WTC11 (cell line): ENCODE measurements at regions not wholly inside any gene's neighbourhood (a gene's known extent, or its start where the extent isn't known, plus 50 kb on each side); places are given as distances from the start of the nearest gene placed in this dataset.

Source experiments
- ATAC-seq: fragments of 200-7000 bp; cut with Tn5 transposase; 2 replicates; pipeline ENCODE4 v1.10.0; 2021; ENCODE audit warnings: mild to moderate bottlenecking, moderate library complexity
- CTCF ChIA-PET: fragments of 300-600 bp; sonication (Branson Sonifier 250); formaldehyde crosslinking; loops from one replicate; lab custom pipeline; 2021; ENCODE audit warnings: antibody characterized with exemption; lab: Charles Lee
- POLR2A ChIA-PET: fragments of 350-600 bp; sonication (Branson Sonifier 250); formaldehyde crosslinking; loops from one replicate; lab custom pipeline; 2021; ENCODE audit warnings: antibody characterized with exemption; lab: Charles Lee
- DNase-seq: peaks from one replicate; pipeline ENCODE4 v3.0.0; 2021; ENCODE audit warnings: low spot score
- H3K27ac Mint-ChIP-seq: 2 replicates; pipeline ENCODE4 v1.8.0; 2021; ENCODE audit warnings: mixed read lengths
- H3K27me3 Mint-ChIP-seq: 2 replicates; pipeline ENCODE4 v1.8.0; 2021; ENCODE audit warnings: low read depth, mild to moderate bottlenecking, moderate library complexity, mixed read lengths
- H3K36me3 Mint-ChIP-seq: 2 replicates; pipeline ENCODE4 v1.8.0; 2021; ENCODE audit warnings: mixed read lengths
- H3K4me1 Mint-ChIP-seq: 2 replicates; pipeline ENCODE4 v1.8.0; 2022; ENCODE audit warnings: mixed read lengths
- H3K4me3 Mint-ChIP-seq: 2 replicates; pipeline ENCODE4 v1.8.0; 2021; ENCODE audit warnings: mild to moderate bottlenecking, moderate library complexity, mixed read lengths
- H3K9me3 Mint-ChIP-seq: 2 replicates; pipeline ENCODE4 v1.8.0; 2021; ENCODE audit warnings: mixed read lengths
- GRHL2 ChIP-seq: fragments of 250-450 bp; sonication (Bioruptor Pico); IDR thresholded peaks from 2 replicates; pipeline ENCODE4 v1.8.0; 2022; ENCODE audit warnings: mild to moderate bottlenecking, moderate library complexity; ENCODE audit not compliant: insufficient replicate concordance, severe bottlenecking
- MYBL2 ChIP-seq: sonication (generic); formaldehyde crosslinking; IDR thresholded peaks from 2 replicates; pipeline ENCODE4 v1.8.1; 2023; ENCODE audit warnings: mild to moderate bottlenecking, moderate library complexity, missing genetic modification reagents
- NR2C2 ChIP-seq: sonication (generic); formaldehyde crosslinking; IDR thresholded peaks from 2 replicates; pipeline ENCODE4 v1.8.0; 2022; ENCODE audit warnings: mild to moderate bottlenecking, missing genetic modification reagents
- ZNF416 ChIP-seq: fragments of 250-450 bp; sonication (Bioruptor Pico); IDR thresholded peaks from 2 replicates; pipeline ENCODE4 v1.9.0; 2021; ENCODE audit warnings: mild to moderate bottlenecking, inconsistent platforms
- ZNF423 ChIP-seq: fragments of 250-450 bp; sonication (Bioruptor Pico); IDR thresholded peaks from 2 replicates; pipeline ENCODE4 v2.1.2; 2022; ENCODE audit warnings: mild to moderate bottlenecking, moderate library complexity
- TF ChIP-seq, protein P1 (sequence below): sonication (generic); formaldehyde crosslinking; IDR thresholded peaks from 2 replicates; pipeline ENCODE4 v1.8.1; 2023; ENCODE audit warnings: mild to moderate bottlenecking, missing genetic modification reagents
- TF ChIP-seq, protein P2 (sequence below): sonication (generic); formaldehyde crosslinking; IDR thresholded peaks from 2 replicates; pipeline ENCODE4 v1.8.1; 2023; ENCODE audit warnings: mild to moderate bottlenecking, missing genetic modification reagents, moderate library complexity
- TF ChIP-seq, protein P3 (sequence below): fragments of 250-450 bp; sonication (Bioruptor Pico); IDR thresholded peaks from 2 replicates; pipeline ENCODE4 v2.1.2; 2022; ENCODE audit warnings: mild to moderate bottlenecking, moderate library complexity
- TF ChIP-seq, protein P4 (sequence below): sonication (generic); formaldehyde crosslinking; IDR thresholded peaks from 2 replicates; pipeline ENCODE4 v1.8.0; 2023; ENCODE audit warnings: missing genetic modification reagents, mild to moderate bottlenecking, borderline replicate concordance
- TF ChIP-seq, protein P5 (sequence below): sonication (generic); formaldehyde crosslinking; IDR thresholded peaks from 2 replicates; pipeline ENCODE4 v1.8.0; 2023; ENCODE audit warnings: mild to moderate bottlenecking, missing genetic modification reagents
- TF ChIP-seq, protein P6 (sequence below): fragments of 250-450 bp; sonication (Bioruptor Pico); IDR thresholded peaks from 2 replicates; pipeline ENCODE4 v1.9.0; 2021; ENCODE audit warnings: mild to moderate bottlenecking

DNA sequence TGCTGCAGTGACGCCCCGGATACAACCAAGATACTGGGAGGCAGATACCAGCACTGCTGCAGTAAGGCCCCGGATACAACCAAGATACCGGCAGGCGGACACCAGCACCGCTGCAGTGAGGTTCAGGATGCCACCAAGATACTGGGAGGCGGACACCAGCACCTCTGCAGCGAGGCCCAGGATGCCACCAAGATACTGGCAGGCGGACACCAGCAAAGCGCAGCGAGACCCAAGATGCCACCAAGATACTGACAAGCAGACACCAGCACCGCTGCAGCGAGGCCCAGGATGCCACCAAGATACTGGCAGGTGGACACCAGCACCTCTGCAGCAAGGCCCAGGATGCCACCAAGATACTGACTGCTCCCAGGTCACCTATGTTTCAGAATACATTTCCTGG is 225.2 kb downstream of the BRD1 start:
- TF ChIP-seq, protein P1, sequence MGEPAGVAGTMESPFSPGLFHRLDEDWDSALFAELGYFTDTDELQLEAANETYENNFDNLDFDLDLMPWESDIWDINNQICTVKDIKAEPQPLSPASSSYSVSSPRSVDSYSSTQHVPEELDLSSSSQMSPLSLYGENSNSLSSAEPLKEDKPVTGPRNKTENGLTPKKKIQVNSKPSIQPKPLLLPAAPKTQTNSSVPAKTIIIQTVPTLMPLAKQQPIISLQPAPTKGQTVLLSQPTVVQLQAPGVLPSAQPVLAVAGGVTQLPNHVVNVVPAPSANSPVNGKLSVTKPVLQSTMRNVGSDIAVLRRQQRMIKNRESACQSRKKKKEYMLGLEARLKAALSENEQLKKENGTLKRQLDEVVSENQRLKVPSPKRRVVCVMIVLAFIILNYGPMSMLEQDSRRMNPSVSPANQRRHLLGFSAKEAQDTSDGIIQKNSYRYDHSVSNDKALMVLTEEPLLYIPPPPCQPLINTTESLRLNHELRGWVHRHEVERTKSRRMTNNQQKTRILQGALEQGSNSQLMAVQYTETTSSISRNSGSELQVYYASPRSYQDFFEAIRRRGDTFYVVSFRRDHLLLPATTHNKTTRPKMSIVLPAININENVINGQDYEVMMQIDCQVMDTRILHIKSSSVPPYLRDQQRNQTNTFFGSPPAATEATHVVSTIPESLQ (CRISPR knock-in tag) = no peak
- TF ChIP-seq GRHL2 (CRISPR knock-in tag) (no peak), ZNF423 (CRISPR knock-in tag) (no peak), MYBL2 (no peak), ZNF416 (CRISPR knock-in tag) (no peak), NR2C2 (CRISPR knock-in tag) (no peak)
- TF ChIP-seq, protein P2, sequence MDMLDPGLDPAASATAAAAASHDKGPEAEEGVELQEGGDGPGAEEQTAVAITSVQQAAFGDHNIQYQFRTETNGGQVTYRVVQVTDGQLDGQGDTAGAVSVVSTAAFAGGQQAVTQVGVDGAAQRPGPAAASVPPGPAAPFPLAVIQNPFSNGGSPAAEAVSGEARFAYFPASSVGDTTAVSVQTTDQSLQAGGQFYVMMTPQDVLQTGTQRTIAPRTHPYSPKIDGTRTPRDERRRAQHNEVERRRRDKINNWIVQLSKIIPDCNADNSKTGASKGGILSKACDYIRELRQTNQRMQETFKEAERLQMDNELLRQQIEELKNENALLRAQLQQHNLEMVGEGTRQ (CRISPR knock-in tag) = no peak
- TF ChIP-seq, protein P3, sequence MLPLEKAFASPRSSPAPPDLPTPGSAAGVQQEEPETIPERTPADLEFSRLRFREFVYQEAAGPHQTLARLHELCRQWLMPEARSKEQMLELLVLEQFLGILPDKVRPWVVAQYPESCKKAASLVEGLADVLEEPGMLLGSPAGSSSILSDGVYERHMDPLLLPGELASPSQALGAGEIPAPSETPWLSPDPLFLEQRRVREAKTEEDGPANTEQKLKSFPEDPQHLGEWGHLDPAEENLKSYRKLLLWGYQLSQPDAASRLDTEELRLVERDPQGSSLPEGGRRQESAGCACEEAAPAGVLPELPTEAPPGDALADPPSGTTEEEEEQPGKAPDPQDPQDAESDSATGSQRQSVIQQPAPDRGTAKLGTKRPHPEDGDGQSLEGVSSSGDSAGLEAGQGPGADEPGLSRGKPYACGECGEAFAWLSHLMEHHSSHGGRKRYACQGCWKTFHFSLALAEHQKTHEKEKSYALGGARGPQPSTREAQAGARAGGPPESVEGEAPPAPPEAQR = no peak
- TF ChIP-seq, protein P4, sequence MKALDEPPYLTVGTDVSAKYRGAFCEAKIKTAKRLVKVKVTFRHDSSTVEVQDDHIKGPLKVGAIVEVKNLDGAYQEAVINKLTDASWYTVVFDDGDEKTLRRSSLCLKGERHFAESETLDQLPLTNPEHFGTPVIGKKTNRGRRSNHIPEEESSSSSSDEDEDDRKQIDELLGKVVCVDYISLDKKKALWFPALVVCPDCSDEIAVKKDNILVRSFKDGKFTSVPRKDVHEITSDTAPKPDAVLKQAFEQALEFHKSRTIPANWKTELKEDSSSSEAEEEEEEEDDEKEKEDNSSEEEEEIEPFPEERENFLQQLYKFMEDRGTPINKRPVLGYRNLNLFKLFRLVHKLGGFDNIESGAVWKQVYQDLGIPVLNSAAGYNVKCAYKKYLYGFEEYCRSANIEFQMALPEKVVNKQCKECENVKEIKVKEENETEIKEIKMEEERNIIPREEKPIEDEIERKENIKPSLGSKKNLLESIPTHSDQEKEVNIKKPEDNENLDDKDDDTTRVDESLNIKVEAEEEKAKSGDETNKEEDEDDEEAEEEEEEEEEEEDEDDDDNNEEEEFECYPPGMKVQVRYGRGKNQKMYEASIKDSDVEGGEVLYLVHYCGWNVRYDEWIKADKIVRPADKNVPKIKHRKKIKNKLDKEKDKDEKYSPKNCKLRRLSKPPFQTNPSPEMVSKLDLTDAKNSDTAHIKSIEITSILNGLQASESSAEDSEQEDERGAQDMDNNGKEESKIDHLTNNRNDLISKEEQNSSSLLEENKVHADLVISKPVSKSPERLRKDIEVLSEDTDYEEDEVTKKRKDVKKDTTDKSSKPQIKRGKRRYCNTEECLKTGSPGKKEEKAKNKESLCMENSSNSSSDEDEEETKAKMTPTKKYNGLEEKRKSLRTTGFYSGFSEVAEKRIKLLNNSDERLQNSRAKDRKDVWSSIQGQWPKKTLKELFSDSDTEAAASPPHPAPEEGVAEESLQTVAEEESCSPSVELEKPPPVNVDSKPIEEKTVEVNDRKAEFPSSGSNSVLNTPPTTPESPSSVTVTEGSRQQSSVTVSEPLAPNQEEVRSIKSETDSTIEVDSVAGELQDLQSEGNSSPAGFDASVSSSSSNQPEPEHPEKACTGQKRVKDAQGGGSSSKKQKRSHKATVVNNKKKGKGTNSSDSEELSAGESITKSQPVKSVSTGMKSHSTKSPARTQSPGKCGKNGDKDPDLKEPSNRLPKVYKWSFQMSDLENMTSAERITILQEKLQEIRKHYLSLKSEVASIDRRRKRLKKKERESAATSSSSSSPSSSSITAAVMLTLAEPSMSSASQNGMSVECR = no peak
- TF ChIP-seq, protein P5, sequence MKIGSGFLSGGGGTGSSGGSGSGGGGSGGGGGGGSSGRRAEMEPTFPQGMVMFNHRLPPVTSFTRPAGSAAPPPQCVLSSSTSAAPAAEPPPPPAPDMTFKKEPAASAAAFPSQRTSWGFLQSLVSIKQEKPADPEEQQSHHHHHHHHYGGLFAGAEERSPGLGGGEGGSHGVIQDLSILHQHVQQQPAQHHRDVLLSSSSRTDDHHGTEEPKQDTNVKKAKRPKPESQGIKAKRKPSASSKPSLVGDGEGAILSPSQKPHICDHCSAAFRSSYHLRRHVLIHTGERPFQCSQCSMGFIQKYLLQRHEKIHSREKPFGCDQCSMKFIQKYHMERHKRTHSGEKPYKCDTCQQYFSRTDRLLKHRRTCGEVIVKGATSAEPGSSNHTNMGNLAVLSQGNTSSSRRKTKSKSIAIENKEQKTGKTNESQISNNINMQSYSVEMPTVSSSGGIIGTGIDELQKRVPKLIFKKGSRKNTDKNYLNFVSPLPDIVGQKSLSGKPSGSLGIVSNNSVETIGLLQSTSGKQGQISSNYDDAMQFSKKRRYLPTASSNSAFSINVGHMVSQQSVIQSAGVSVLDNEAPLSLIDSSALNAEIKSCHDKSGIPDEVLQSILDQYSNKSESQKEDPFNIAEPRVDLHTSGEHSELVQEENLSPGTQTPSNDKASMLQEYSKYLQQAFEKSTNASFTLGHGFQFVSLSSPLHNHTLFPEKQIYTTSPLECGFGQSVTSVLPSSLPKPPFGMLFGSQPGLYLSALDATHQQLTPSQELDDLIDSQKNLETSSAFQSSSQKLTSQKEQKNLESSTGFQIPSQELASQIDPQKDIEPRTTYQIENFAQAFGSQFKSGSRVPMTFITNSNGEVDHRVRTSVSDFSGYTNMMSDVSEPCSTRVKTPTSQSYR = no peak
- TF ChIP-seq, protein P6, sequence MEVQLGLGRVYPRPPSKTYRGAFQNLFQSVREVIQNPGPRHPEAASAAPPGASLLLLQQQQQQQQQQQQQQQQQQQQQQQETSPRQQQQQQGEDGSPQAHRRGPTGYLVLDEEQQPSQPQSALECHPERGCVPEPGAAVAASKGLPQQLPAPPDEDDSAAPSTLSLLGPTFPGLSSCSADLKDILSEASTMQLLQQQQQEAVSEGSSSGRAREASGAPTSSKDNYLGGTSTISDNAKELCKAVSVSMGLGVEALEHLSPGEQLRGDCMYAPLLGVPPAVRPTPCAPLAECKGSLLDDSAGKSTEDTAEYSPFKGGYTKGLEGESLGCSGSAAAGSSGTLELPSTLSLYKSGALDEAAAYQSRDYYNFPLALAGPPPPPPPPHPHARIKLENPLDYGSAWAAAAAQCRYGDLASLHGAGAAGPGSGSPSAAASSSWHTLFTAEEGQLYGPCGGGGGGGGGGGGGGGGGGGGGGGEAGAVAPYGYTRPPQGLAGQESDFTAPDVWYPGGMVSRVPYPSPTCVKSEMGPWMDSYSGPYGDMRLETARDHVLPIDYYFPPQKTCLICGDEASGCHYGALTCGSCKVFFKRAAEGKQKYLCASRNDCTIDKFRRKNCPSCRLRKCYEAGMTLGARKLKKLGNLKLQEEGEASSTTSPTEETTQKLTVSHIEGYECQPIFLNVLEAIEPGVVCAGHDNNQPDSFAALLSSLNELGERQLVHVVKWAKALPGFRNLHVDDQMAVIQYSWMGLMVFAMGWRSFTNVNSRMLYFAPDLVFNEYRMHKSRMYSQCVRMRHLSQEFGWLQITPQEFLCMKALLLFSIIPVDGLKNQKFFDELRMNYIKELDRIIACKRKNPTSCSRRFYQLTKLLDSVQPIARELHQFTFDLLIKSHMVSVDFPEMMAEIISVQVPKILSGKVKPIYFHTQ (CRISPR knock-in tag) = no peak
- ATAC-seq (no peak), DNase-seq (no peak)
- H3K27ac Mint-ChIP-seq = no peak overlapping the region
- ChIA-PET CTCF (no interaction called here), POLR2A (no interaction called here)
- peaks cover 22% of the 10 kb centered on the region for H3K9me3 Mint-ChIP-seq
- H3K36me3 Mint-ChIP-seq = peaks cover 19% of the 10 kb centered on the region
- no peak overlapping the region for H3K4me3 Mint-ChIP-seq
- H3K27me3 Mint-ChIP-seq = peaks cover 4% of the 10 kb centered on the region; the same call in 1 of the 2 replicates
- no peaks in the 10 kb centered on the region for H3K4me1 Mint-ChIP-seq
